HG03045 (cell line): ENCODE measurements at regions not wholly inside any gene's neighbourhood (a gene's known extent, or its start where the extent isn't known, plus 50 kb on each side); places are given as distances from the start of the nearest gene placed in this dataset.

Experiments
- ATAC-seq: cut with Tn5 transposase; IDR thresholded peaks from one replicate; pipeline ENCODE4 v1.9.1; 2021; ENCODE audit warnings: mild to moderate bottlenecking, moderate library complexity; ENCODE audit not compliant: unreplicated experiment

- ATAC-seq: no peak
These were observed 54.3 kb upstream of the CNTNAP4 start for GRCh38 chr16:76222853-76223252.

- no peak for ATAC-seq
These were observed 51.2 kb upstream of the CNTNAP4 start for GRCh38 chr16:76226011-76226410.

GRCh38 chr16:76226481-76226880 lies 50.7 kb upstream of the CNTNAP4 start:
- ATAC-seq: no peak
